ENCODE measurements at regions not wholly inside any gene's neighbourhood (a gene's known extent, or its start where the extent isn't known, plus 50 kb on each side); places are given as distances from the start of the nearest gene placed in this dataset.

DNA sequence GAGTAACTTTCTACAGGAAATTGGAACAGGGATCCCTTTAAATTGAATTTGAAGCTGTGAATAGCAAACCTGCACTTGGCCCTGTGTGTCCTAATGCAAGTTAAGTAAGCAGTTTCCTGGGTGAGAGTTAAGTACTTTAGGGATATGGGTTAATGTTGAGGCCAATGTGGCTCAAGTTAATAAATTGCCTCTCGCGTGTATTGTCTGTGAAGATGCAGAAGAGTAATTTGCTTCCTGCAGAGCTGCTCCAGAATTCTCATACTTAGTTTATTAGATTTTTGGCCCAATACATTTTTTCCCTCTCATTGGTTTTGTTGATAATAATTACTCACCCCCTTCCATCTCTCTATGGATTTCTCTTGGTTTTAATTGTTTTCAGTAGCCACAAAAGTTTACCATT, 86.5 kb downstream of the SLC25A47 start:
- CTCF ChIA-PET (ENCODE audit: partially characterized antibody): interaction anchor here (0.5 to 4.9 kb wide), 16 partner anchors 8 to 244 kb away, joined by 3 to 37 read pairs (median 4); no protein-coding TSS in a partner anchor
- Histone ChIP-seq H3K36me3 (ENCODE audit: control insufficient read depth in 2 of 4, insufficient read depth in 4 of 4, low read length in 3 of 4) (no peaks in the 10 kb centered on the region), H2BK12ac (ENCODE audit: low read depth, low read length) (no peak overlapping the region), H2BK120ac (replicated peaks; ENCODE audit: low read depth, low read length) (no peak overlapping the region), H3K9me3 (ENCODE audit: insufficient read depth in 2 of 2, low read depth in 1 of 2, low read length in 1 of 2) (no peaks in the 10 kb centered on the region), H2BK20ac (ENCODE audit: low read length) (no peak overlapping the region), H3K4me3 (ENCODE audit: extremely low read depth in 1 of 4, insufficient read depth in 2 of 4, low read depth in 3 of 4, low read length in 4 of 4) (no peak overlapping the region), H3K79me2 (ENCODE audit: control insufficient read depth in 1 of 2, insufficient read depth in 2 of 2, low read length in 2 of 2) (no peaks in the 10 kb centered on the region), H3K4ac (replicated peaks; ENCODE audit: insufficient read length, low read depth, low read length) (no peak overlapping the region), H2AK5ac (ENCODE audit: low read depth, low read length) (no peak overlapping the region), H3K4me1 (replicated peaks in 1 of 4; ENCODE audit: control insufficient read depth in 3 of 4, insufficient read depth in 4 of 4, low read length in 3 of 4) (peaks cover 7 to 16% (median 13%) of the 10 kb centered on the region in 4 experiments), H3K27me3 (replicated peaks in 1 of 4; ENCODE audit: control insufficient read depth in 3 of 4, extremely low read depth in 1 of 4, insufficient read depth in 3 of 4, low read length in 3 of 4) (no peaks in the 10 kb centered on the region), H3K56ac (replicated peaks; ENCODE audit: insufficient read length, low read depth, low read length) (no peak overlapping the region), H3K79me1 (ENCODE audit: low read depth, low read length) (peaks cover 8% of the 10 kb centered on the region), H3K23me2 (ENCODE audit: low read depth, low read length) (no peaks in the 10 kb centered on the region), H3K14ac (ENCODE audit: insufficient read length) (no peak overlapping the region), H4K91ac (replicated peaks; ENCODE audit: insufficient read length, low read length) (no peak overlapping the region), H4K20me1 (replicated peaks in 1 of 2; ENCODE audit: control insufficient read depth in 1 of 2, insufficient read depth in 2 of 2, low read length in 2 of 2) (no peaks in the 10 kb centered on the region), H4K8ac (ENCODE audit: extremely low read depth, insufficient read depth, low read length) (no peak overlapping the region), H2AFZ (ENCODE audit: low read length) (no peak overlapping the region), H3K27ac (ENCODE audit: low read depth, low read length) (no peak overlapping the region), H3K9ac (replicated peaks in 1 of 4; ENCODE audit: extremely low read depth in 1 of 4, low read depth in 3 of 4, low read length in 3 of 4) (no peak overlapping the region), H3K23ac (ENCODE audit: insufficient read length) (no peak overlapping the region), H4K5ac (ENCODE audit: insufficient read length, low read depth, low read length) (no peak overlapping the region), H2BK15ac (ENCODE audit: low read length) (no peak overlapping the region), H2BK5ac (ENCODE audit: low read depth, low read length) (no peak overlapping the region), H3K4me2 (ENCODE audit: insufficient read depth in 1 of 2, low read depth in 2 of 2, low read length in 2 of 2) (peak overlapping the region in 1 of 2 experiments; percentile 6; a peak in 1 of 4 replicates), H3K18ac (ENCODE audit: extremely low read depth, low read length) (no peak overlapping the region)
- WGBS, 2 experiments (ENCODE audit: extremely low coverage in 1 of 2, insufficient coverage in 1 of 2, insufficient read length in 1 of 2, insufficient replicate concordance in 2 of 2, low coverage in 1 of 2, low lambda C conversion rate in 2 of 2, missing lambda C conversion rate in 1 of 2): 66% methylated on average over 2 of the region's 2 CpGs; no CpG with 5 or more reads in 1 of the 2 experiments
- DNase-seq (ENCODE audit: low read depth in 1 of 2, low spot score in 2 of 2) (no peak), FAIRE-seq (no peak)
- POLR2A ChIA-PET (ENCODE audit: partially characterized antibody): interaction anchor here (0.6 to 1.4 kb wide), 3 partner anchors 11 to 335 kb away, joined by 3 read pairs; no protein-coding TSS in a partner anchor
- TF ChIP-seq YY1 (IDR thresholded peaks at IDR 0.05; ENCODE audit: low read depth, low read length) (no peak), TEAD4 (IDR thresholded peaks at IDR 0.05; ENCODE audit: low read depth, low read length) (no peak), RAD21 (IDR thresholded peaks at IDR 0.05 in 1 of 2, conservative IDR thresholded peaks at IDR 0.05 in 1 of 2; ENCODE audit: low read depth in 2 of 2, low read length in 2 of 2) (no peak), ASH2L (IDR thresholded peaks at IDR 0.05; ENCODE audit: low read length) (no peak), E2F6 (IDR thresholded peaks at IDR 0.05) (no peak), CBX5 (IDR thresholded peaks at IDR 0.05; ENCODE audit: low read depth, low read length) (no peak)
- TF ChIP-seq, protein P1, sequence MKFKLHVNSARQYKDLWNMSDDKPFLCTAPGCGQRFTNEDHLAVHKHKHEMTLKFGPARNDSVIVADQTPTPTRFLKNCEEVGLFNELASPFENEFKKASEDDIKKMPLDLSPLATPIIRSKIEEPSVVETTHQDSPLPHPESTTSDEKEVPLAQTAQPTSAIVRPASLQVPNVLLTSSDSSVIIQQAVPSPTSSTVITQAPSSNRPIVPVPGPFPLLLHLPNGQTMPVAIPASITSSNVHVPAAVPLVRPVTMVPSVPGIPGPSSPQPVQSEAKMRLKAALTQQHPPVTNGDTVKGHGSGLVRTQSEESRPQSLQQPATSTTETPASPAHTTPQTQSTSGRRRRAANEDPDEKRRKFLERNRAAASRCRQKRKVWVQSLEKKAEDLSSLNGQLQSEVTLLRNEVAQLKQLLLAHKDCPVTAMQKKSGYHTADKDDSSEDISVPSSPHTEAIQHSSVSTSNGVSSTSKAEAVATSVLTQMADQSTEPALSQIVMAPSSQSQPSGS (IDR thresholded peaks at IDR 0.05; ENCODE audit: low read length): no peak
- TF ChIP-seq, protein P2, sequence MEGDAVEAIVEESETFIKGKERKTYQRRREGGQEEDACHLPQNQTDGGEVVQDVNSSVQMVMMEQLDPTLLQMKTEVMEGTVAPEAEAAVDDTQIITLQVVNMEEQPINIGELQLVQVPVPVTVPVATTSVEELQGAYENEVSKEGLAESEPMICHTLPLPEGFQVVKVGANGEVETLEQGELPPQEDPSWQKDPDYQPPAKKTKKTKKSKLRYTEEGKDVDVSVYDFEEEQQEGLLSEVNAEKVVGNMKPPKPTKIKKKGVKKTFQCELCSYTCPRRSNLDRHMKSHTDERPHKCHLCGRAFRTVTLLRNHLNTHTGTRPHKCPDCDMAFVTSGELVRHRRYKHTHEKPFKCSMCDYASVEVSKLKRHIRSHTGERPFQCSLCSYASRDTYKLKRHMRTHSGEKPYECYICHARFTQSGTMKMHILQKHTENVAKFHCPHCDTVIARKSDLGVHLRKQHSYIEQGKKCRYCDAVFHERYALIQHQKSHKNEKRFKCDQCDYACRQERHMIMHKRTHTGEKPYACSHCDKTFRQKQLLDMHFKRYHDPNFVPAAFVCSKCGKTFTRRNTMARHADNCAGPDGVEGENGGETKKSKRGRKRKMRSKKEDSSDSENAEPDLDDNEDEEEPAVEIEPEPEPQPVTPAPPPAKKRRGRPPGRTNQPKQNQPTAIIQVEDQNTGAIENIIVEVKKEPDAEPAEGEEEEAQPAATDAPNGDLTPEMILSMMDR (IDR thresholded peaks at IDR 0.05; ENCODE audit: control extremely low read depth in 1 of 3, insufficient read depth in 1 of 3, low read depth in 1 of 3, low read length in 3 of 3): no peak

Data from H1 (cell line).